Right lobe of liver (tissue), 6 donors: ENCODE measurements at regions not wholly inside any gene's neighbourhood (a gene's known extent, or its start where the extent isn't known, plus 50 kb on each side); places are given as distances from the start of the nearest gene placed in this dataset.

Experiments used
- ATAC-seq, 4 donors: fragments of 200-7000 bp; cut with Tn5 transposase; one replicate each; pipeline ENCODE4 v1.9.1; 2020; ENCODE audit warnings: mild to moderate bottlenecking in 4 of 4, moderate library complexity in 4 of 4
- DNase-seq, 3 donors: peaks; one replicate each; pipeline ENCODE4 v3.0.0-alpha.2; 2020
- H3K27ac ChIP-seq, 3 donors: fragments of 200-600 bp; one replicate each; pipeline ENCODE4 v1.8.0; 2022
- H3K27me3 ChIP-seq, 2 donors: fragments of 200-600 bp; one replicate each; pipeline ENCODE4 v1.8.0; 2022
- H3K36me3 ChIP-seq, 4 donors: fragments of 200-600 bp; sonication (generic) in 1 of 4; one replicate each; pipeline versions ENCODE4 v1.5.1 to v1.8.0; 2017 to 2022; ENCODE audit warnings: control low read depth in 1 of 4
- H3K4me1 ChIP-seq, 4 donors: fragments of 200-600 bp; sonication (generic) in 1 of 4; one replicate each; pipeline versions ENCODE4 v1.5.1 to v1.8.0; 2017 to 2022; ENCODE audit warnings: control low read depth in 1 of 4
- H3K4me3 ChIP-seq, 3 donors: fragments of 200-600 bp; one replicate each; pipeline ENCODE4 v1.8.0; 2022
- H3K9me3 ChIP-seq, 4 donors: fragments of 200-600 bp; sonication (generic) in 1 of 4; one replicate each; pipeline versions ENCODE4 v1.5.1 to v1.8.0; 2017 to 2022; ENCODE audit warnings: control low read depth in 1 of 4
- POLR2A ChIP-seq: fragments of 450-650 bp; IDR thresholded peaks from one replicate; pipeline ENCODE4 v1.6.1; 2017; ENCODE audit warnings: antibody characterized with exemption, mild to moderate bottlenecking
- WGBS: methylation state at CpG from one replicate; pipeline ENCODE4 v1.1.6; 2018; ENCODE audit warnings: low coverage, low lambda C conversion rate; ENCODE audit not compliant: insufficient coverage; ENCODE audit errors: missing lambda C conversion rate; 5-methylcytosine and 5-hydroxymethylcytosine counted together
- intact Hi-C, 2 donors: fragments of 100-400 bp; cut with DNase I; formaldehyde crosslinking; loops; one replicate each; pipeline versions ENCODE4 v1.11.2 to v1.14.1; 2022
- TF ChIP-seq, protein P1 (sequence below), 4 donors: fragments of 200-600 bp in 3 of 4; fragments of 450-650 bp in 1 of 4; IDR thresholded peaks; one replicate each; pipeline versions ENCODE4 v1.5.1 to v1.8.0; 2016 to 2022; ENCODE audit warnings: antibody characterized with exemption in 4 of 4, mild to moderate bottlenecking in 2 of 4
- donor health status: DM: no; HTN: yes; CAD: no.
- donor health status: DM: no; HTN: no; CAD: no.
- donor health status: DM: no; HTN: no; CAD: no.
- donor health status: DM: no; HTN: yes; CAD: no.
- donor health status: DM: no; HTN: yes; CAD: no.

DNA sequence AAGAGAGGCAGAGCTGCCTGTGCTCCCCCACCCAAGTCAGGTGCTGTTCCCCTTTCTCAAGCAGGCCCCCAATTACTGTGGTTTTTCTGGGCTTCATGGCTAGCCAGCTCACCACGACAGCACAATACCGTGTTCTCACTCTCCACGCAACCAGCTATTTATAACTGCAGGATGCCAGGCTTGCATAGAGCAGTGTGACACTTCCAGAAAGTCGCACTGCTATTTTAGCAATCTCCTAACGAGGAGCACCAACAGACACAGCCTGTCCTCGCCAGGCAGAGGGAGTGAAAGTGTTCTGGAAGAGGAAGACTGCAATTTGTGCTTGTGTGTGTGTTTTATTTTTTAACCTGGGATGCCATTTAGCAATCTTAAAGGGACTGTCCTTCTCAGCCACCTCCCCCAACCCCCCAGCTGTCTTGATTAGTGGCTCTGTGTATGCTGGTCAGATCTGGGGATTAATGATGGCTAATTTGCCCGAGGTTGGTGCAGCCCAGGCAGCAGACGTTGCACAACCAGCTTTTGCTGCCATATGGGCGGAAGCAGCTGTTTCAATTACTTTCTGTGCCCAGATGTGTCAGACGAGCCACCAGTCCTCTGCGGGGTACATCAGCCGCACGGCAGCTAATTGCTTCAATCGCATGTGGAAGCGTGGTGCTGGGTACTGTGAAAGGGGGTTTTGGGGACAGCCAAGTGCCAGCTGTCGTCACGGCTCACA is 268.0 kb upstream of the ARRDC4 start:
- no peak for ATAC-seq
- TF ChIP-seq, protein P1, sequence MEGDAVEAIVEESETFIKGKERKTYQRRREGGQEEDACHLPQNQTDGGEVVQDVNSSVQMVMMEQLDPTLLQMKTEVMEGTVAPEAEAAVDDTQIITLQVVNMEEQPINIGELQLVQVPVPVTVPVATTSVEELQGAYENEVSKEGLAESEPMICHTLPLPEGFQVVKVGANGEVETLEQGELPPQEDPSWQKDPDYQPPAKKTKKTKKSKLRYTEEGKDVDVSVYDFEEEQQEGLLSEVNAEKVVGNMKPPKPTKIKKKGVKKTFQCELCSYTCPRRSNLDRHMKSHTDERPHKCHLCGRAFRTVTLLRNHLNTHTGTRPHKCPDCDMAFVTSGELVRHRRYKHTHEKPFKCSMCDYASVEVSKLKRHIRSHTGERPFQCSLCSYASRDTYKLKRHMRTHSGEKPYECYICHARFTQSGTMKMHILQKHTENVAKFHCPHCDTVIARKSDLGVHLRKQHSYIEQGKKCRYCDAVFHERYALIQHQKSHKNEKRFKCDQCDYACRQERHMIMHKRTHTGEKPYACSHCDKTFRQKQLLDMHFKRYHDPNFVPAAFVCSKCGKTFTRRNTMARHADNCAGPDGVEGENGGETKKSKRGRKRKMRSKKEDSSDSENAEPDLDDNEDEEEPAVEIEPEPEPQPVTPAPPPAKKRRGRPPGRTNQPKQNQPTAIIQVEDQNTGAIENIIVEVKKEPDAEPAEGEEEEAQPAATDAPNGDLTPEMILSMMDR (IDR thresholded peaks at IDR 0.05), result no peak
- TF ChIP-seq POLR2A, result no peak
- H3K36me3 ChIP-seq, result no peaks in the 10 kb centered on the region
- no peaks in the 10 kb centered on the region for H3K4me1 ChIP-seq
- H3K4me3 ChIP-seq, result no peak overlapping the region
- no peak overlapping the region for H3K27ac ChIP-seq
- 55% methylated on average over 16 of the region's 17 CpGs for WGBS
- H3K9me3 ChIP-seq, result no peaks in the 10 kb centered on the region
- no peaks in the 10 kb centered on the region for H3K27me3 ChIP-seq
- intact Hi-C loops, result no loop called here
- DNase-seq, result no peak

DNA sequence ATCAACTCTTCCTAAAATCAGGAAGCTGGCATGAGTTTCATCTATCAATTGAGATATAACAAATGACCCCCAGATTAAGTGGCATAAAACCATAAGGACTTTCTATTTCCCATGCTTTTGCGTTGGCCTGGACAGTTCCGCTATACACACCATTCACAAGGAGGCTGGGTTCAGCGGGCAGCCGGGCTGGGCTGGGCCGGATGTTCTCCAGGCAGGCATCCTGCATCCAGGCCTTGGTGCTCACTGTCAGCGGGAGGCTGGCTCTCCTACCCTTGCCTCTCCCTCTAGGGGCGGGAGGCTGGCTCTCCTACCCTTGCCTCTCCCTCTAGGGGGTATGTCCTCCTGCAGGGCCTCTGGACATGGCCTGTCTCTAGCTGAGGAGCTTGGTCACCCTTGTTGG is 266.0 kb upstream of the ARRDC4 start:
- no peak for DNase-seq
- WGBS, result 90% methylated on average over 2 of the region's 7 CpGs

DNA sequence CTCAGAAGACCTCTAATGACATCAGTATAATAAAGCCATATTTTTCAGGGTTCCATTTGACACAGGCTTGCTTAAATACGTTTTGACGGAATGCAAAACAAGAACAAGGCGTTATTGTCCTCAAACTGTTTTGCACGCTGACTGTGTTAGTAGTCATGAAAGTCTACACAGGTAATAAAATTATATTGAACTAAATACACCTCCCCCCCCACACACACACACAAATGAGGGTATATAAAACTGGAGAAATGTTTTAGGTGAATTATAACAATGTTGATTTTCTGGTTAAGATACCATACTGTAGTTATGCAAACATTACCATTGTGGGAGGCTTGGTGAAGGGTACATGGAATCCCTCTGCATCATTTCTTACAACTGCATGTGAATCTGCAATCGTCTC is 257.1 kb upstream of the ARRDC4 start:
- Histone ChIP-seq H3K9me3 (peaks cover 0 to 3% (median 0%) of the 10 kb centered on the region in 4 donors), H3K4me1 (no peaks in the 10 kb centered on the region), H3K27me3 (no peaks in the 10 kb centered on the region), H3K27ac (no peak overlapping the region), H3K4me3 (no peak overlapping the region), H3K36me3 (no peaks in the 10 kb centered on the region)
- 76% methylated on average over 5 of the region's 5 CpGs for WGBS
- no peak for DNase-seq
- intact Hi-C loops, result no loop called here
- no peak for ATAC-seq
- TF ChIP-seq, protein P1 (IDR thresholded peaks at IDR 0.05), result no peak
- no peak for TF ChIP-seq POLR2A

More for the DNA sequence above, 266.0 kb upstream of the ARRDC4 start:
- intact Hi-C loops, result no loop called here
- TF ChIP-seq, protein P1 (IDR thresholded peaks at IDR 0.05), result no peak
- TF ChIP-seq POLR2A, result no peak
- Histone ChIP-seq H3K4me1 (no peaks in the 10 kb centered on the region), H3K36me3 (no peaks in the 10 kb centered on the region), H3K9me3 (peaks cover 0 to 8% (median 0%) of the 10 kb centered on the region in 4 donors), H3K4me3 (no peak overlapping the region), H3K27me3 (no peaks in the 10 kb centered on the region), H3K27ac (no peak overlapping the region)
- no peak for ATAC-seq

DNA sequence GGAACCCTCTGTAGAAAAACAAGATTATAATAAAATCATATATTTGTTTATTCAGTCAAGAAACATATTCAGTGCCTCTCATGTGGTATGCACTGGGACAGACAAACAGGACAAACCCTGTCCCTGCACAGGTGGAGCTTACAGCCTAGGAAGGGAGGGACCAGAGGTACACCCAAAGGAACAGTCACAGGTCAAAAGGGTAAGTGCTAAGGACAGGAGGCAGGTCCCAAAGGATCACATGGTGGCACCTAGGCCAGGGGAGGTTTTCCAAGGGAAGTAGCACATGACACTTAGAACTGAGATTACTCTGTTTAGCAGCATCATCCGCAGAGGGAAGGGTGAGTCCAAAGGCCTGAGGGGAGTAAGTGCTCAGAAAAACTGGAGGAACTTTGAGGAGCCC is 254.4 kb upstream of the ARRDC4 start:
- Histone ChIP-seq H3K4me3 (no peak overlapping the region), H3K4me1 (no peaks in the 10 kb centered on the region), H3K27me3 (no peaks in the 10 kb centered on the region), H3K27ac (no peak overlapping the region), H3K9me3 (no peaks in the 10 kb centered on the region), H3K36me3 (no peaks in the 10 kb centered on the region)
- TF ChIP-seq, protein P1 (IDR thresholded peaks at IDR 0.05), result no peak
- TF ChIP-seq POLR2A, result no peak
- no peak for DNase-seq
- intact Hi-C loops, result no loop called here
- no peak for ATAC-seq
- 60% methylated on average over 1 of the region's 1 CpG for WGBS
